C4-2B (cell line): ENCODE measurements at regions not wholly inside any gene's neighbourhood (a gene's known extent, or its start where the extent isn't known, plus 50 kb on each side); places are given as distances from the start of the nearest gene placed in this dataset.
A peak's percentile ranks its signal among the peaks of the same experiment; 100 is the strongest.

Experiments used
- H3K27ac ChIP-seq: fragments of 450-650 bp; 2 replicates; pipeline ENCODE4 v1.5.1; 2017
- ZFX ChIP-seq: fragments of 450-650 bp; IDR thresholded peaks from 2 replicates; pipeline ENCODE4 v1.6.1; 2017
- TF ChIP-seq, protein P1 (sequence below): fragments of 450-650 bp; conservative IDR thresholded peaks from 2 replicates; pipeline ENCODE4 v1.5.1; 2017; ENCODE audit warnings: mild to moderate bottlenecking

DNA sequence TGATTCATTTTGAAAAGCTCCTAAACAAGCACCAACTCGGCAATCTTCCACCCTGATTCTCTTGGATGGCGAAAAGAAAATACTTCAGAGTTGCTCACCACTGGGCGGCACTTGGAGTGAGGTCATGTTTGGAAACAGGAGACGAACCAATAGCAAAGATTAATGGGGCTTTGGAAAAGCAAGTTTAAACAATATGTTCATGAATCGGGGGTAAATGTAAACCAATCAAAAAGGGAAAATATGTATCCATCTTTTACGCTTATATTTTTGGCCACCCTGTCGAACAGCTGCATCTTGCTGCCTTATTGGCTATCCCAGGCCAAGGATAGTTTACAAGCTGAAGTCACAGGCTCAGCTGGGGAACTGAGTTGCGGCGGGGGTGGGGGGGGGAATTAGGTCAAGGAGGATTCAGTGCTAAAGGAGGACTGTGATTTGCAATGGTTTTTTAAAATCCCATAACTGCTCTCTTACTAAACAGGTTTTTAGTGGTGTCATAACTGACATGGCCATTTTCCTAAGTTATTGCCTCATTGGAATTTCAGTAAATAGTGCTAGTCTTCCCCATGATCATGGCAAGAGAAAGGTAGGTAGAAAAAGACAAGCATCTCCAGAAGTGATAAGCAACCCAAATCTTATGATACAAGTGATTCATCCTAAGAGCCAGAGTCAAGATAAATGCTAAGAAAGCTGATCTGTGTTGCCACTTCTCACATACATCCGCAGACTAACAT is 210.6 kb downstream of the PHLDA1 start:
- TF ChIP-seq, protein P1, sequence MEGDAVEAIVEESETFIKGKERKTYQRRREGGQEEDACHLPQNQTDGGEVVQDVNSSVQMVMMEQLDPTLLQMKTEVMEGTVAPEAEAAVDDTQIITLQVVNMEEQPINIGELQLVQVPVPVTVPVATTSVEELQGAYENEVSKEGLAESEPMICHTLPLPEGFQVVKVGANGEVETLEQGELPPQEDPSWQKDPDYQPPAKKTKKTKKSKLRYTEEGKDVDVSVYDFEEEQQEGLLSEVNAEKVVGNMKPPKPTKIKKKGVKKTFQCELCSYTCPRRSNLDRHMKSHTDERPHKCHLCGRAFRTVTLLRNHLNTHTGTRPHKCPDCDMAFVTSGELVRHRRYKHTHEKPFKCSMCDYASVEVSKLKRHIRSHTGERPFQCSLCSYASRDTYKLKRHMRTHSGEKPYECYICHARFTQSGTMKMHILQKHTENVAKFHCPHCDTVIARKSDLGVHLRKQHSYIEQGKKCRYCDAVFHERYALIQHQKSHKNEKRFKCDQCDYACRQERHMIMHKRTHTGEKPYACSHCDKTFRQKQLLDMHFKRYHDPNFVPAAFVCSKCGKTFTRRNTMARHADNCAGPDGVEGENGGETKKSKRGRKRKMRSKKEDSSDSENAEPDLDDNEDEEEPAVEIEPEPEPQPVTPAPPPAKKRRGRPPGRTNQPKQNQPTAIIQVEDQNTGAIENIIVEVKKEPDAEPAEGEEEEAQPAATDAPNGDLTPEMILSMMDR: no peak
- TF ChIP-seq ZFX: no peak
- no peak overlapping the region for H3K27ac ChIP-seq

DNA sequence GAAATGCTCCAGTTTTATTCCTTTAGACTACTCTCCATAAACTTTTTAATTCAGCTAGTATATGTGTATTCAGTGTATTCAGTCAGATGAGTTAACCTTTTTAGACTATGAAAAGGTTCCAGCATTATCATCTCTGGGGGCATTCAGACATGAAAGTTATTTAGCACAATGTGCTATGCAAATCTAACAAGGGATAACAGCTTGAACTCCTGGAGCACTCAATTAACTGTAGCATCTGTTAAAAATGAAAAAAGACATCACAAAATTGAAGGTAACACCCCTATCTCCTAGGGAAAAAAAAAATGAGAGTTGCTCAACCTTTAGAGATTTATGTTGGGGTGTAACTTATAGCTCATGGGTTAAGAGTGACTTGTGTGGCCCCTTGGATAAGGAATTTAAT is 211.5 kb downstream of the PHLDA1 start:
- no peak overlapping the region for H3K27ac ChIP-seq
- TF ChIP-seq ZFX: no peak
- TF ChIP-seq, protein P1: no peak

DNA sequence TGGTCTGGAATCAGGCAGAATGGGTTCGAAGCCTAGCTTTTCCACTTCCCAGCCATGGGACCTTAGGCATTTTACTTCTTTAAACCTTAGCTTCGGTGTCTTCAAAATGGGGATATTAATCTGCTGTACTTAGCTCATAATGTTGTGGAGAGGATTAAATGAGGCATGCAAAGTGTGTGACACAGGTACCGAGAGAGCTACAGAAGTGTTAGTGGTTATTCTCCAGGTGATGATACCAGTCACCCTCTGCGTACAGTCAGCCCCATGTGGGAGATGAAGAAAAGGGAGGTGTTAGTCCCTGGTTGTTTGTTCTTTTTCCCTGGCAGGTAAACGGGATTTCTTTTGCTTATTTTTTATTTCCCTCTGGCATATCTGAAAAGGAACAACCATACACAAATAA is 212.1 kb downstream of the PHLDA1 start:
- TF ChIP-seq ZFX: no peak
- TF ChIP-seq, protein P1: no peak
- no peak overlapping the region for H3K27ac ChIP-seq

DNA sequence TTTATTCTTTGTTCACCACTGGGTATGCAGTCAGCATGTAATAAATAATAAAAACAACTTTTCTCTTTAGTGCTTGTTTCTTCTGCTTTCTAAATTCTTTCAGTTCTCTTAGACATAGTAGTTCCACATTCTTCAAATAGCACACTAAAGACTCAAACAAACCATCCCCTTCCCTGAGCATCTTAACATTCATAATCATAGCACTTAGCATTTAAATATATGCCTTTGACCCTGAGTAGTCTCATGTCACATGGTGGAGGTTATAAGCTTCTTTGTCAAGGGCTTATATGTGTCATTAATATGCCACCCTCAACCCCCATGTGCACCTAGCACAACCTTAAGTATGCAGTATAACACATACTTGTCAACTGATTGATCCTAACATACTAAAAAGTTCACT is 212.7 kb downstream of the PHLDA1 start:
- no peak overlapping the region for H3K27ac ChIP-seq
- TF ChIP-seq, protein P1: no peak
- TF ChIP-seq ZFX: no peak

DNA sequence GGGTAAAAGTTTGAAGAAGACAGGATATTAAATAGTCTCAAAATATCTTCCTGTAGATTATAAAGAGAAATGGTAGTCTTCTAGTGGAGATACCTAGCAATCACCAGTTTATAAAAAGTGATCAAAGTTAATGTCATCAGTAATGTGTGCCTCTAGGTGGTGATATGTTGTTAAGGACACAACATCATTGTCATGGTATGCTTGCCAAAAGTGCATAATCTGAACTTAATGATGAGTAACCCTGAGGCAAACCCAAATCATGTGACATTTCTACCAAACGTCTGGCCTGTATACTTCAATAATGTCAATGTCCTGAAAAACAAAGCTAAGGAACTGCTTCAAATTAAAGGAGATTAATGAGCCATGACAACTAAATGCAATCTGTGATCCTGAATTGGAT is 214.7 kb downstream of the PHLDA1 start:
- H3K27ac ChIP-seq: no peak overlapping the region
- TF ChIP-seq, protein P1: peak; percentile 28
- no peak for TF ChIP-seq ZFX

DNA sequence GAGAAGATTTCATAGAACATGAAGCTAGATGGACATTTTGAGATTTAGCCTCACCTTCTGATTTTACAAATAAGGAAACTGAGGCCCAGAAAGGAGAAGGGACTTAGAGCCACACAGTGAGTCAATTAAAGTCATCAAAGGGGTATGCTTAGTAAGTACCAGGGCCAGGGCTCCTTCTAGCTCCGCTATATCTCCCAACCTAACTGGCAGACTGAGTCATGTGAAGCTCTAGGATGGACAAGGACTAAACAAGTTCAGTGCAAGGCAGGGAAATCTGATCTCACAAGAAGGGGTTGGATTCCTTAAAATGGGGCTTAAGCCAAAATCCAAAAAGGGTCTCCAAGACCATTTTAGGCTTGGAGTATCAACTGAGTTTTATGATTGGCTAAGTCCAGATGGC is 215.8 kb downstream of the PHLDA1 start:
- no peak for TF ChIP-seq ZFX
- TF ChIP-seq, protein P1: no peak
- no peak overlapping the region for H3K27ac ChIP-seq

DNA sequence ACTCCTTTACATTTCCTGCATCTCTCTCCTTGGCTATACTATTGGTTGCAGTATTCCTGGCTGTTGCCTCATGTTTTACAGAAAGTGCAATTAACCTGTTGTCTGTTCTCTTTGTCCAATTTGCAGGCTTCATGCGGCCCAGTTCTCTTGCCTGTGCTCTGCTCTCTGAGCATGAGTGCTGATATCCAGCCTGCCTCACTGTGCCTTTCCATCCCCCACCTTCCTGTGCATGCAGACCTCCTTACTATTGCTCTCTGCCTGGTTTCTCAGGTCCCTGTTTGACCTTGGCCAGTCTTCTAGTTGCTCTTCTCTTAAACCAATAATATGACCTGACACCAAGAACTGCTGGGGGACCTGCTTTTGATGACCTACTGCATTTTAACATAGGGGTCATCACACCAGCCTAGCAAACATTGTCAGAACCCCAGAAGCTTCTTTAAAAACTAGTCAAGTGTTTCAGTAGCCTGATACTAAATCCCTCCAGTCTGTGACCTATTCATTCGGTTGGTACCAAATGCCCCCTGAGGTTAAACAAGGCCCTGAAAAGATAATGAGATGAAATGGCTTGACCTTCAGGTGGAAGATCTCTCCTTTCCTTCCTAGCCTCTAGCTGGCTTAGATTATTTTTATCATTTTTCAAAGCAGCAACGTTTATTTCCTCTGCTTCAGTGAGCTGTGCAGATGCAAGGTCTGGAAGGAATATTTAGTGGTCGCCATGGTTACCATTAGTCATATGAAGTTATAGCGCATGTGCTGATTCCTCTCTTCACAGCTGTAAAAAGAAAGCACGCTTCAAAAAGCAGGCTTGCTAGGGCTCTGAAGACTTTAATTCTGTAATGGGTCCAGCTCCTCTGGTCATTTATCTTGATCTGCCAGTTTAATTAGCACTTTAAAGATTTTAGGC is 216.5 kb downstream of the PHLDA1 start:
- no peak for TF ChIP-seq ZFX
- TF ChIP-seq, protein P1: no peak
- H3K27ac ChIP-seq: no peak overlapping the region
